Erythroblast (primary cell): ENCODE measurements at regions not wholly inside any gene's neighbourhood (a gene's known extent, or its start where the extent isn't known, plus 50 kb on each side); places are given as distances from the start of the nearest gene placed in this dataset.
"Not testable (repeated sequence)": the region's sequence is repeated elsewhere in the genome, so short reads cannot be mapped to it uniquely, and the experiment has no call there.

Source experiments
- DNase-seq, 2 experiments: peaks; one replicate each; lab custom pipeline; 2025; lab: John Stamatoyannopoulos, UW
- GATA1 ChIP-seq: IDR thresholded peaks from 2 replicates; pipeline ENCODE4 v1.6.1; 2011; ENCODE audit warnings: low read depth, mild to moderate bottlenecking, control low read depth, low read length, moderate library complexity
- POLR2A ChIP-seq: IDR thresholded peaks from 2 replicates; pipeline ENCODE4 v1.6.1; 2011; ENCODE audit warnings: mild to moderate bottlenecking, low read length

DNA sequence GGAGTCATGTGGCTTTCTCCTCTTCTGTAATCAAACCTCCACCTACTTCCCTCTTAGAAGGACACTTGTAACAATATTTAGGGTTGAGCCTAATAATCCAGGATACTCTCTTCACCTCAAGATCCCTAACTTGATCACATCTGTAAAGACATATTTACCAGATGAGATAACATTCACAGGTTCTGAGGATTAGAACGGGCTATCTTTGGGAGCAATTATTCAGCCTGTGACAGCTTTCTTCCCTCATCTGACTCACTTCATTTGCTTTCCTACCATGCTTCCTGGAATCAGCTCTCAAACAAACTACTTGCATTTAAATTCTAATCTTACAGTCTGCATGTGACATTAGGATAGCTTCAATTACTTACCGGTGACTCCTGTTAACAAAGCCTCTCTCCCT lies 133.5 kb upstream of the NDST3 start:
- no peak for DNase-seq
- no peak for TF ChIP-seq GATA1
- no peak for TF ChIP-seq POLR2A

DNA sequence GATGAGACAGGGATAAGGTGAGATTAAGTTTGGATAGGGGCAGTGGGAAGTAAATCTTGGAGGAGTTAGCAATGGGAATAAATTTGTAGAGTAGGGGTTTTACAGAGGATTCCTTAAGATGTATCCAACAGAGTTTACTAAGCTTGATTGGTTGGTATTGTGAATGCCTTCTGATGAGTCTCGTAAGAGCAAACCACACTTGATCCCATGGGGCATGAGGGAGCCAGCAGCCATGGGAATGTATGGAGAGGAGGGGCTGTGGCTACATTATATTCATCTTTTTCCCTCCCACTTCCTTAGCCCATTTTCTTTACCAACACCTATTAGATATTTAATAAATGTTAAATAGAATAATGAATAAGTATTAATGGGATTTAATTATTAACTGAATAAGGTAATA lies 126.6 kb upstream of the NDST3 start:
- DNase-seq = no peak
- no peak for TF ChIP-seq GATA1
- no peak for TF ChIP-seq POLR2A

DNA sequence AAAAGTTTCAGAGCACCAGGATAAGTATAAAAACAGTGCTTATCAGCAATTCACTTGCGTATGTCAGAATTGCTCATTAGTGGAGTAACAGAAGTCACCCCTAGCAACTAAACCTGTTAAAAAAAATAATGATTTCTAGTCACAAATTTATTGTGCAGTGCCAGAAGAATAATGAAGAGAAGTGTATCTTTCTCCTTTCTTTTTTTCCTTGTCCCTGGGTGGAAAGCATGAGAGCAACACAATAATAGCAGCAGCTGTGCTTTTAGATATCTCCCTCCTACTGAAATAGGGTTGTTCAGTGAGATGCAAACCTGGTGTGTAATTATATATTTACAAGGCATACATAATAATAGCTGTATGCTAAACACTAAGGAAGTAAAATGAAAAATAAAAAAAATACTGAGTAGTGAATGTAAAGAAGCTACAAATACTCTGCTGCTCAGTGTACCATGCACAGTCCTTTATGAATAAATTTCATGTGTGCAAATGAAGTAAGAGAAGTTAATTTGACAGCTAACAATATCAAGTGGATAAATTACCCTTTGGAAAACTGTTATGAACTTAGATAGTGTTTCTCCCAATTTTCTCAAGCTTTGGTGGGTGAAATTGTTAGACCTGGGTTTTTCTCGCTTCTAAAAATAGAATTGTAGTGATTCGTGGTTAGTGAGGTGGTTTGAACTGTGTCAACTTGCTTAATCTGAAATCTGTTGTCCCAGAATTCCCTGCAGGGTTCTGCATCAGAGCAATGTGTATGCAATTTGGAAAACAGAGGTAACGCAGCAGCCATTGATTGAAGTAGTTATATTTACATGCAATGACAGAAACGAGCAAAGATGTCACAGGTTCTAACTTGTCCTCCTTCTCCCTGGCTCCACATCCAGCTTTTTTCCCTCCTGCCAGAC lies 125.7 kb upstream of the NDST3 start:
- no peak for DNase-seq
- no peak for TF ChIP-seq POLR2A
- TF ChIP-seq GATA1 = no peak

DNA sequence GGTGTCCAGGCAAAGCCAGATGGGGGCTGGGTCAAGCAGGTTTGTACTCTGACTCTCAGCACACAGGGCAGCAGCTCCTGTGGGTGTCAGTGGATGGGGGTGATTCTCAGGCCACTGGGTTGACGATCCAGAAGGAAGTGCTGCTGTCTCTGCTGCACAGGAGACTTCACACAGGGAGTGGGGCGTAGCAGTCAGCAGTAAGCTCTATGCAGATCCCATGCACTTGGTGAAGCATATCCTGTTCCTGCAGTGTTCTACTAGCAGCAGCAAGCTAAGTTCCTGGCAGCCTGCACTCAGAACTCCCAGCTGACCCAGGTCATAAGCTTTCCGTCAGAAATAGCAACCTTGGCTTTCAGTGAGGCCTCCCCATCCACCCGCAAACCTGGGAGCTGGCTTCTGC lies 117.6 kb upstream of the NDST3 start:
- DNase-seq = no peak
- TF ChIP-seq POLR2A (no peak), GATA1 (no peak)

DNA sequence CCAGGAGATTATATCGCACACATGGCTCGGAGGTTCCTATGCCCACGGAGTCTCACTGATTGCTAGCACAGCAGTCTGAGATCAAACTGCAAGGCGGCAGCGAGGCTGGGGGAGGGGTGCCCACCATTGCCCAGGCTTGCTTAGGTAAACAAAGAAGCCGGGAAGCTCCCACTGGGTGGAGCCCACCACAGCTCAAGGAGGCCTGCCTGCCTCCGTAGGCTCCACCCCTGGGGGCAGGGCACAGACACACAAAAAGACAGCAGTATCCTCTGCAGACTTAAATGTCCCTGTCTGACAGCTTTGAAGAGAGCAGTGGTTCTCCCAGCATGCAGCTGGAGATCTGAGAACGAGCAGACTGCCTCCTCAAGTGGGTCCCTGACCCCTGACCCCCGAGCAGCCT lies 112.0 kb upstream of the NDST3 start:
- not testable (repeated sequence) for DNase-seq

DNA sequence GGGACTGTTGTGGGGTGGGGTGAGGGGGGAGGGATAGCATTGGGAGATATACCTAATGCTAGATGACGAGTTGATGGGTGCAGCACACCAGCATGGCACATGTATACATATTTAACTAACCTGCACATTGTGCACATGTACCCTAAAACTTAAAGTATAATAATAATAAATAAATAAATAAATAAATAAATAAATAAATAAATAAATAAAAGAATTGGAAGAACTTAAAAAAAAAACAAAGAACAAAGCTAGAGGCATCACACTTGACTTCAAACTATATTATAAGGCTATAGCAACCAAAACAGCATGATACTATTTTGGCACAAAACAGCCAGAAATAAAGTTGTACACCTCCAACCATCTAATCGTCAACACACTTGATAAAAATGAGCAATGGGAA lies 106.5 kb upstream of the NDST3 start:
- DNase-seq = not testable (repeated sequence)

DNA sequence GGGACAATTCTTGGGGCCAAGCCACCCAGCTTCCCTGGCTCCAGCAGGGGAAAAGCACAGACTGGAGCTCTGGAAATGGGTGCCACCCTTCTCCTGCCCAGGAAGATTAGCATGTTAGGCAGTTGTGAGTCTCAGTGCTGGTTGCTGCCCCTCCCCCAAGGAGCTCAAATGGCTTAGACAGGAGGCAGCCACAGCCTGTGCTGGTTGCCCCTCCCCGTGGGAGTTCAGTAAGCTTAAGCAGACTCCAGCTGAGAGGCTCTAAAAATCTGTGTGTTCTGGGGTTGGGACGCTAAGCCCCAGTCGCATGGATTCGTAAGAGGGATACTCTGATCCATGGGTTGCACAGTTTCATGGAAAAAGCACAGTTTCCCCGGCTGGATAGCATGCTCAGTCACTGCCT lies 92.7 kb upstream of the NDST3 start:
- TF ChIP-seq GATA1 = no peak
- no peak for TF ChIP-seq POLR2A
- DNase-seq = no peak

DNA sequence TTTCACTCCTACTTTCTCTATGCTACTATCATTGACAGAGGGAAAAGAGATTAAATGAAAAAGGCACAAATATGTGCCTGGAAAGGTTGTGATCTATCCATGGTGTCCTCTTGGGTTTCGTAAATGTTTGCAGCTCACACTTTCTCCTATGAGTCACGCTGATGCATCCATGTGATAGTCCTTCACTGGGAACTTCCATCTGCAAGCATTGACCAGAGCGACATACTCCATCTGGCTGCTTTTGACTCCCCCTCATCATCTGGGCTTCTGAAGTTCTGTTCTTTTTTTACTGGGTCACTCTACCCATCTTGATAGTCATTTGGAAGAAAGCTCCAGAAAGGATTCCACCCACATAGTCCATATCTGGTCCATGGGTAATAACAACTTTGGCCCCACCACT lies 84.7 kb upstream of the NDST3 start:
- DNase-seq = no peak
- TF ChIP-seq POLR2A = no peak
- TF ChIP-seq GATA1 = no peak

DNA sequence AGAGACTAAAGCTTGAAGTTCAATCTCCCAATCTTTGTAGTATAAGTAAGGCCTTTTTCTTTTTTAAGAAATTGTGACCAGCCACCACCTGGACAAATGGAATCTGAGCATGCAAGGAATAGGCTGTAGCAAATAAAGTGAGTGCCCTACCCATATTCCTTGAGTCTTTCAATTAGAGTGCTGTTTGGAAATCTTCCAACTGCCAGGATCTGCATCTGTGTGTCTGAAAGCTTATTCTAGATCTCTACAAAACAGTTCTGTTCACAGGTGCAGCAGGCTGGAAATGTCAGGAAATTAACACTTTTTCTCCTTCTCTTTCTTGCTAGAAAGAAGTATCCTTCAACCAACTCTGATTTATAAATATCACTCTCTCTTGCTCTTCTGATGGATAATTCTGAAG lies 76.7 kb upstream of the NDST3 start:
- TF ChIP-seq POLR2A = no peak
- no peak for TF ChIP-seq GATA1
- no peak for DNase-seq

DNA sequence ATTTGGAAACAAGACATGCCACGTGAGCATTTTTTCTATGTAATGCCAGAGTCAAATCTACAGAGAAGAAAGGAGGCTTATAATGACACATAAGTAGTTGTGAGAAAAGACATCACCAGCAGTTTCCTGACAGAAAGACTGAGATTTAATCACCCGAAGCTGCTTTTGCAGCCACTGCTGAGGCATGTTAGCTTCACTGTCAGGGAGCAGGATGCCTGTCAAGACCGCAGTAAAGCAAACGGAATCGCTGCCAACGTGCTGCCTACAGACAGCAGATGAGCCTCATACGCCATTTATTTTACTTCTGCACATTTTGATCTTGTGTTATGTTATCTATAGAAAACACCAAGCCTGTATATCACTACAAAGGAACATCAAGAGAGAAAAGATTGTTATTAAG lies 68.7 kb upstream of the NDST3 start:
- no peak for DNase-seq
- no peak for TF ChIP-seq GATA1
- no peak for TF ChIP-seq POLR2A

DNA sequence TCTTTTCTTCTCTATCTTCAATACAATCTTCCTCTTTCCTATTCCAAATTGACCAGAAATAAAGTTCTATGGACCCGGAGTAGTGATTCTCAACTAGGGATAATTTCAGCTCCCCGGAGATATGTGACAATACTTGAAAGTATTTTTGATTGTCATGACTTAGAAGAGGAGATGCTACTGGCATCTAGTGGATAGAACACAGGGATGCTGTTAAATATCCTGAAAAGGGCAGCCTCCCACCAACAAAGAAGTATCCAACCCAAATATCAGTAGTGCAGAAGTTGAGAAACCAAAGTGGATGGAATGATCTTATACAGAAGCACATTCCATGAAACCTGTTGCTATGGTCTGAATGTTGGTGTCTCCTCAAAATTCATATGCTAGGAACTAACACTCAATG lies 65.7 kb upstream of the NDST3 start:
- no peak for TF ChIP-seq POLR2A
- no peak for TF ChIP-seq GATA1
- no peak for DNase-seq

DNA sequence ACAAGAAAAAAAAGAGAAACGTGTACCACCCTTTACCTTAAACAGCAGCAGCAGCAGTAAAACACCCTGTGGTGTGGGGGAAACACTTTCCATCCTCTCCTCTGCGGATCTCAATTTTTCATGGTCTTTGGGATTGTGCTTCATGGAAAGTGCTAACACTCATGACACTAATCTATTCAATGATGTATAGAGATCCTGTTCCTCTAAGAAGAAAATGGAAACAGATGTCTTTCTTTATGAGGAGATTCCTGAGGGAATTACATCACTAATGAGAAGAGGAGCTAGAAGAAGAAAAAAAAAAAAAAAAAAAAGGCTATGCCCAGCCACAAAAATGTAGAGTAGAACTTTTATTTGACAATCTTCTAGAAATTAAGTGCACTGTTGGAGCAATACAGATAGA lies 62.9 kb upstream of the NDST3 start:
- no peak for TF ChIP-seq POLR2A
- DNase-seq = no peak

DNA sequence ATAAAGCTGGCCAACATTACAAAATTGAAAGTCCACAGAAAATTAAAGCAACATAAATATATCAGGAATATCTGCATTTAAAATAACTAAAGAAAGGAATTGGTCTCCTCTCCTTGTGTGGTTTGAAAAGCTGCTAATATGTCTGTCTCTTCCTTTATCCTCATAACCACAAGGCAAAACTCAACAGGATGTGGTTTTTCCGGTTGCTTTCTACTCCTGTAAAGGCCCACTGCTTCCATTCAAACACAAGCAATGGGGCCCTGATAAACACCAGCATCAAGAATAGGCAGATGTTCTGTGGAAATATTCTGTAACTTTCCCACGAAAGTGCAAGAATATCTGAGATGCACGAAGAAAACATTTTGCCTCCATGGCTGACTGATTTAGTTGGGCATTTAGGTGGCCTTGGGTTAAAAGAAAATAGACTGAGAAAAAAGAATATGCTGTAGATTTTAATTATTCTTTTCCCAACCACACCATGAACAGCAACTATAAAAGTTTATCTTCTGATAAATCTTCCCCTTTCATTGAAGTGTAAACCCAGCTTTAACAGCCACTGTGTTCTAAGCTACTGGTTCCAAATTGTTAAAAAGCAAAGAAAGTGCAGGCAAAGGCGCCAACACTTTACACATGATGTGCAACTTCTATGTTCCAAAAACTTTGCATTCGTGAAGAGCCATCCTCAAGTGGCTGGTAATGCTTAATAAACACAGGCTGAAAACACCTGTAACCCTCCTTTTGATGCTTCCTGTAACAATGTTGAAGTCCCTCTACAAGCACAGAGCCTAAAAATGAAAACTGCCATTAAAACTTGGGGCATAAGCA lies 50.5 kb upstream of the NDST3 start:
- TF ChIP-seq POLR2A (no peak), GATA1 (no peak)
- no peak for DNase-seq

DNA sequence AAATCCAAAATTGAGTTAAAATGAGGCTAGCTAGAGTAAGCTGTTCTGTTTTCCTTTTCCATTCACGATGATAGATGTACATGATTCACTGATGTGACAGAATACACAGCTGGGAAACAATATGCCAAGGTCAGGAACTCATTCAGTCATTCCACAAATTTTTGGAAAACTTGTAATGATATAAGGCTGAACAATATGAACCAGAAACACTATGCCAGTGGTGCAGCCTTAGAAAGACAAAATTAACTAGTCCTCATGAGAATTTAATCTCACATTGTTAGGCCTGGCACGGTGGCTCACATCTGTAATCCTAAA lies 50.0 kb upstream of the NDST3 start:
- DNase-seq = no peak
- no peak for TF ChIP-seq GATA1
- TF ChIP-seq POLR2A = no peak
